Peyer's patch (tissue), 4 donors: ENCODE measurements at regions not wholly inside any gene's neighbourhood (a gene's known extent, or its start where the extent isn't known, plus 50 kb on each side); places are given as distances from the start of the nearest gene placed in this dataset.

ENCODE experiments used
- DNase-seq, 3 donors: peaks; one replicate each; pipeline ENCODE4 v3.0.0-alpha.2; 2017 to 2019
- H3K27ac ChIP-seq, 4 donors: fragments of 200-600 bp; sonication (generic); one replicate each; pipeline ENCODE4 v1.5.1; 2016 to 2019
- H3K27me3 ChIP-seq, 2 donors: fragments of 200-600 bp; sonication (generic); one replicate each; pipeline ENCODE4 v1.5.1; 2019
- H3K36me3 ChIP-seq, 3 donors: fragments of 200-600 bp; sonication (generic); one replicate each; pipeline ENCODE4 v1.5.1; 2016 to 2019
- H3K4me1 ChIP-seq, 4 donors: fragments of 200-600 bp; sonication (generic); one replicate each; pipeline ENCODE4 v1.5.1; 2016 to 2019
- H3K4me3 ChIP-seq, 4 donors: fragments of 200-600 bp; sonication (generic); 1 replicate in 3 of 4; 2 replicates in 1 of 4; pipeline ENCODE4 v1.5.1; 2016 to 2019; ENCODE audit warnings: mild to moderate bottlenecking in 1 of 4
- H3K9me3 ChIP-seq, 4 donors: fragments of 200-600 bp; sonication (generic); one replicate each; pipeline ENCODE4 v1.5.1; 2016 to 2019; ENCODE audit warnings: mild to moderate bottlenecking in 1 of 4
- CTCF ChIP-seq, 6 experiments: fragments of 450-650 bp in 4 of 6; fragments of 200-600 bp in 2 of 6; sonication (generic) in 1 of 6; IDR thresholded peaks; one replicate each; pipeline ENCODE4 v1.5.1; 2017 to 2019; ENCODE audit warnings: antibody characterized with exemption in 6 of 6, mild to moderate bottlenecking in 3 of 6, moderate library complexity in 1 of 6
- POLR2A ChIP-seq, 2 donors: fragments of 450-650 bp; IDR thresholded peaks; one replicate each; pipeline ENCODE4 v1.5.1; 2017; ENCODE audit warnings: antibody characterized with exemption in 2 of 2, mild to moderate bottlenecking in 2 of 2, moderate library complexity in 2 of 2

- DNase-seq = no peak
- Histone ChIP-seq H3K27ac (no peak overlapping the region), H3K36me3 (no peaks in the 10 kb centered on the region), H3K27me3 (no peaks in the 10 kb centered on the region), H3K4me3 (no peak overlapping the region), H3K9me3 (no peaks in the 10 kb centered on the region), H3K4me1 (no peaks in the 10 kb centered on the region)
- TF ChIP-seq POLR2A (IDR thresholded peaks at IDR 0.05) (no peak), CTCF (IDR thresholded peaks at IDR 0.05) (no peak)
These were observed 286.0 kb downstream of the CYLC2 start for GRCh38 chr9:103281126-103281525.

GRCh38 chr9:103287361-103287760 is 292.2 kb downstream of the CYLC2 start:
- TF ChIP-seq POLR2A (IDR thresholded peaks at IDR 0.05) = no peak
- TF ChIP-seq CTCF (IDR thresholded peaks at IDR 0.05) = no peak
- Histone ChIP-seq H3K27me3 (no peaks in the 10 kb centered on the region), H3K9me3 (no peaks in the 10 kb centered on the region), H3K4me3 (no peak overlapping the region), H3K36me3 (no peaks in the 10 kb centered on the region), H3K4me1 (no peaks in the 10 kb centered on the region), H3K27ac (no peak overlapping the region)
- no peak for DNase-seq

- Histone ChIP-seq H3K9me3 (no peaks in the 10 kb centered on the region), H3K27ac (no peak overlapping the region), H3K4me1 (no peaks in the 10 kb centered on the region), H3K36me3 (no peaks in the 10 kb centered on the region), H3K27me3 (no peaks in the 10 kb centered on the region), H3K4me3 (no peak overlapping the region)
- TF ChIP-seq POLR2A (IDR thresholded peaks at IDR 0.05) (no peak), CTCF (IDR thresholded peaks at IDR 0.05) (no peak)
- DNase-seq = no peak
These were observed 301.1 kb downstream of the CYLC2 start for GRCh38 chr9:103296189-103296588.

- no peaks in the 10 kb centered on the region for H3K27me3 ChIP-seq
- no peaks in the 10 kb centered on the region for H3K36me3 ChIP-seq
- no peaks in the 10 kb centered on the region for H3K9me3 ChIP-seq
- no peaks in the 10 kb centered on the region for H3K4me1 ChIP-seq
- TF ChIP-seq CTCF (IDR thresholded peaks at IDR 0.05) (no peak), POLR2A (IDR thresholded peaks at IDR 0.05) (no peak)
- no peak overlapping the region for H3K4me3 ChIP-seq
- no peak overlapping the region for H3K27ac ChIP-seq
- DNase-seq = no peak
These were observed 305.9 kb downstream of the CYLC2 start for GRCh38 chr9:103301051-103301450.

GRCh38 chr9:103304797-103305196 is 309.7 kb downstream of the CYLC2 start:
- DNase-seq = no peak

More at GRCh38 chr9:103304797-103305196, 309.7 kb downstream of the CYLC2 start:
- Histone ChIP-seq H3K4me3 (no peak overlapping the region), H3K4me1 (no peaks in the 10 kb centered on the region), H3K9me3 (no peaks in the 10 kb centered on the region), H3K36me3 (no peaks in the 10 kb centered on the region), H3K27ac (no peak overlapping the region), H3K27me3 (no peaks in the 10 kb centered on the region)
- TF ChIP-seq CTCF (IDR thresholded peaks at IDR 0.05) (no peak), POLR2A (IDR thresholded peaks at IDR 0.05) (no peak)
